ENCODE measurements at regions not wholly inside any gene's neighbourhood (a gene's known extent, or its start where the extent isn't known, plus 50 kb on each side); places are given as distances from the start of the nearest gene placed in this dataset.
"Not testable (repeated sequence)": the region's sequence is repeated elsewhere in the genome, so short reads cannot be mapped to it uniquely, and the experiment has no call there.

GRCh38 chr13:90891329-90891728 is 456.2 kb upstream of the MIR17HG start:
- DNase-seq, result no peak
- Mint-ChIP-seq H3K4me3 (no peak overlapping the region), H3K27ac (no peak overlapping the region), H3K9me3 (peaks cover 8 to 28% (median 10%) of the 10 kb centered on the region in 6 donors), H3K27me3 (ENCODE audit: low read depth in 3 of 3) (peaks cover 0 to 2% (median 1%) of the 10 kb centered on the region in 3 donors), H3K4me1 (no peaks in the 10 kb centered on the region), H3K36me3 (no peaks in the 10 kb centered on the region)

- not testable (repeated sequence) for H3K4me1 Mint-ChIP-seq; H3K27me3 Mint-ChIP-seq (ENCODE audit: low read depth in 3 of 3); DNase-seq; H3K36me3 Mint-ChIP-seq; H3K4me3 Mint-ChIP-seq; H3K27ac Mint-ChIP-seq
- peaks cover 7 to 21% (median 10%) of the 10 kb centered on the region in 6 donors for H3K9me3 Mint-ChIP-seq
Observed at GRCh38 chr13:90893199-90893598, 454.3 kb upstream of the MIR17HG start.

- H3K27me3 Mint-ChIP-seq (ENCODE audit: low read depth in 3 of 3), result peaks cover 0 to 2% (median under 1%) of the 10 kb centered on the region in 3 donors
- peaks cover 6 to 27% (median 11%) of the 10 kb centered on the region in 6 donors for H3K9me3 Mint-ChIP-seq
- H3K4me3 Mint-ChIP-seq, result no peak overlapping the region
- H3K36me3 Mint-ChIP-seq, result no peaks in the 10 kb centered on the region
- H3K27ac Mint-ChIP-seq, result no peak overlapping the region
- DNase-seq, result no peak
- H3K4me1 Mint-ChIP-seq, result no peaks in the 10 kb centered on the region
Observed at GRCh38 chr13:90896002-90896401, 451.5 kb upstream of the MIR17HG start.

- Mint-ChIP-seq H3K36me3 (no peaks in the 10 kb centered on the region), H3K9me3 (peaks cover 10 to 29% (median 15%) of the 10 kb centered on the region in 6 donors), H3K4me1 (no peaks in the 10 kb centered on the region), H3K27ac (no peak overlapping the region), H3K27me3 (ENCODE audit: low read depth in 3 of 3) (peaks cover 0 to 2% (median 0%) of the 10 kb centered on the region in 3 donors), H3K4me3 (no peak overlapping the region)
- no peak for DNase-seq
Observed at GRCh38 chr13:90898811-90899210, 448.7 kb upstream of the MIR17HG start.

- Mint-ChIP-seq H3K4me3 (no peak overlapping the region), H3K36me3 (no peaks in the 10 kb centered on the region), H3K9me3 (peaks cover 10 to 30% (median 14%) of the 10 kb centered on the region in 6 donors), H3K27ac (no peak overlapping the region), H3K4me1 (no peaks in the 10 kb centered on the region), H3K27me3 (ENCODE audit: low read depth in 3 of 3) (peaks cover 0 to 2% (median 0%) of the 10 kb centered on the region in 3 donors)
- DNase-seq, result no peak
Observed at GRCh38 chr13:90899416-90899815, 448.1 kb upstream of the MIR17HG start.

- Mint-ChIP-seq H3K4me3 (no peak overlapping the region), H3K36me3 (no peaks in the 10 kb centered on the region), H3K27me3 (ENCODE audit: low read depth in 3 of 3) (peaks cover 0 to 4% (median 0%) of the 10 kb centered on the region in 3 donors), H3K4me1 (no peaks in the 10 kb centered on the region), H3K27ac (no peak overlapping the region), H3K9me3 (peaks cover 7 to 46% (median 22%) of the 10 kb centered on the region in 6 donors)
- DNase-seq, result no peak
Observed at GRCh38 chr13:90902255-90902654, 445.2 kb upstream of the MIR17HG start.

- Mint-ChIP-seq H3K27me3 (ENCODE audit: low read depth in 3 of 3) (peaks cover 0 to 4% (median 2%) of the 10 kb centered on the region in 3 donors), H3K9me3 (peaks cover 7 to 61% (median 17%) of the 10 kb centered on the region in 6 donors), H3K27ac (no peak overlapping the region), H3K4me3 (no peak overlapping the region), H3K4me1 (no peaks in the 10 kb centered on the region), H3K36me3 (no peaks in the 10 kb centered on the region)
- DNase-seq, result no peak
Observed at GRCh38 chr13:90906554-90906953, 440.9 kb upstream of the MIR17HG start.

GRCh38 chr13:90908792-90909191 is 438.7 kb upstream of the MIR17HG start:
- Mint-ChIP-seq H3K4me1 (no peaks in the 10 kb centered on the region), H3K9me3 (peaks cover 3 to 47% (median 14%) of the 10 kb centered on the region in 6 donors), H3K36me3 (no peaks in the 10 kb centered on the region), H3K27me3 (ENCODE audit: low read depth in 3 of 3) (peaks cover 0 to 4% (median 2%) of the 10 kb centered on the region in 3 donors), H3K4me3 (no peak overlapping the region), H3K27ac (no peak overlapping the region)
- DNase-seq, result no peak

GRCh38 chr13:90910018-90910639 is 437.4 kb upstream of the MIR17HG start:
- Mint-ChIP-seq H3K27me3 (ENCODE audit: low read depth in 3 of 3) (peaks cover 0 to 4% (median 2%) of the 10 kb centered on the region in 3 donors), H3K4me3 (no peak overlapping the region), H3K27ac (no peak overlapping the region), H3K9me3 (peaks cover 3 to 44% (median 15%) of the 10 kb centered on the region in 6 donors), H3K4me1 (no peaks in the 10 kb centered on the region), H3K36me3 (no peaks in the 10 kb centered on the region)
- DNase-seq, result no peak

GRCh38 chr13:90912247-90912646 is 435.2 kb upstream of the MIR17HG start:
- Mint-ChIP-seq H3K4me1 (no peaks in the 10 kb centered on the region), H3K27ac (no peak overlapping the region), H3K4me3 (no peak overlapping the region), H3K9me3 (peaks cover 3 to 34% (median 12%) of the 10 kb centered on the region in 6 donors), H3K27me3 (ENCODE audit: low read depth in 3 of 3) (peaks cover 0 to 2% (median 0%) of the 10 kb centered on the region in 3 donors), H3K36me3 (no peaks in the 10 kb centered on the region)
- no peak for DNase-seq

- no peaks in the 10 kb centered on the region for H3K4me1 Mint-ChIP-seq
- H3K27ac Mint-ChIP-seq, result no peak overlapping the region
- H3K36me3 Mint-ChIP-seq, result no peaks in the 10 kb centered on the region
- DNase-seq, result no peak
- H3K4me3 Mint-ChIP-seq, result no peak overlapping the region
- H3K27me3 Mint-ChIP-seq (ENCODE audit: low read depth in 3 of 3), result no peaks in the 10 kb centered on the region
- H3K9me3 Mint-ChIP-seq, result peaks cover 4 to 38% (median 11%) of the 10 kb centered on the region in 6 donors
Observed at GRCh38 chr13:90918536-90918935, 429.0 kb upstream of the MIR17HG start.

- Mint-ChIP-seq H3K4me1 (no peaks in the 10 kb centered on the region), H3K36me3 (no peaks in the 10 kb centered on the region), H3K27me3 (ENCODE audit: low read depth in 3 of 3) (no peaks in the 10 kb centered on the region), H3K27ac (no peak overlapping the region), H3K9me3 (peaks cover 4 to 38% (median 11%) of the 10 kb centered on the region in 6 donors), H3K4me3 (no peak overlapping the region)
- DNase-seq, result no peak
Observed at GRCh38 chr13:90919153-90919552, 428.3 kb upstream of the MIR17HG start.

GRCh38 chr13:90926459-90926858 is 421.0 kb upstream of the MIR17HG start:
- no peaks in the 10 kb centered on the region for H3K4me1 Mint-ChIP-seq
- H3K27ac Mint-ChIP-seq, result no peak overlapping the region
- DNase-seq, result no peak
- peaks cover 2 to 31% (median 9%) of the 10 kb centered on the region in 6 donors for H3K9me3 Mint-ChIP-seq
- H3K36me3 Mint-ChIP-seq, result peaks cover 0 to 6% (median 0%) of the 10 kb centered on the region in 3 donors
- H3K27me3 Mint-ChIP-seq (ENCODE audit: low read depth in 3 of 3), result peaks cover 0 to 2% (median 0%) of the 10 kb centered on the region in 3 donors
- no peak overlapping the region for H3K4me3 Mint-ChIP-seq

- Mint-ChIP-seq H3K27ac (no peak overlapping the region), H3K4me1 (no peaks in the 10 kb centered on the region), H3K4me3 (no peak overlapping the region), H3K27me3 (ENCODE audit: low read depth in 3 of 3) (peaks cover 0 to 2% (median 0%) of the 10 kb centered on the region in 3 donors), H3K9me3 (peaks cover 2 to 31% (median 13%) of the 10 kb centered on the region in 6 donors), H3K36me3 (peaks cover 0 to 6% (median 0%) of the 10 kb centered on the region in 3 donors)
- DNase-seq, result no peak
Observed at GRCh38 chr13:90928109-90928508, 419.4 kb upstream of the MIR17HG start.

Measured in immature natural killer cell (primary cell).